Suprapubic skin (tissue), 4 donors: ENCODE measurements at regions not wholly inside any gene's neighbourhood (a gene's known extent, or its start where the extent isn't known, plus 50 kb on each side); places are given as distances from the start of the nearest gene placed in this dataset.

Experiments used
- DNase-seq, 2 donors: peaks; one replicate each; pipeline ENCODE4 v3.0.0-alpha.2; 2019; ENCODE audit warnings: low spot score in 2 of 2
- H3K27ac ChIP-seq: fragments of 200-600 bp; sonication (generic); one replicate; pipeline ENCODE4 v1.5.1; 2019
- H3K27me3 ChIP-seq: fragments of 200-600 bp; sonication (generic); one replicate; pipeline ENCODE4 v1.5.1; 2019
- H3K36me3 ChIP-seq: fragments of 200-600 bp; sonication (generic); one replicate; pipeline ENCODE4 v1.5.1; 2019
- H3K4me1 ChIP-seq: fragments of 200-600 bp; sonication (generic); one replicate; pipeline ENCODE4 v1.5.1; 2019
- H3K4me3 ChIP-seq: fragments of 200-600 bp; sonication (generic); one replicate; pipeline ENCODE4 v1.5.1; 2019; ENCODE audit warnings: mild to moderate bottlenecking
- H3K9me3 ChIP-seq: fragments of 200-600 bp; sonication (generic); one replicate; pipeline ENCODE4 v1.5.1; 2019
- EP300 ChIP-seq: sonication (generic); formaldehyde crosslinking; IDR thresholded peaks from one replicate; pipeline ENCODE4 v1.6.1; 2017; ENCODE audit warnings: antibody characterized with exemption
- POLR2A ChIP-seq, 2 donors: fragments of 450-650 bp; IDR thresholded peaks; one replicate each; pipeline ENCODE4 v1.6.1; 2017; ENCODE audit warnings: antibody characterized with exemption in 2 of 2, mild to moderate bottlenecking in 2 of 2, moderate library complexity in 2 of 2
- POLR2AphosphoS5 ChIP-seq, 3 donors: sonication (generic); formaldehyde crosslinking; IDR thresholded peaks; one replicate each; pipeline ENCODE4 v1.6.1; 2017; ENCODE audit warnings: antibody characterized with exemption in 3 of 3
- WGBS: methylation state at CpG from one replicate; pipeline ENCODE4 v1.1.5; 2018; 5-methylcytosine and 5-hydroxymethylcytosine counted together
- TF ChIP-seq, protein P1 (sequence below), 2 donors: fragments of 200-600 bp in 1 of 2; fragments of 450-650 bp in 1 of 2; sonication (generic) in 1 of 2; IDR thresholded peaks; one replicate each; pipeline ENCODE4 v1.5.1; 2016 to 2019; ENCODE audit warnings: antibody characterized with exemption in 2 of 2, mild to moderate bottlenecking in 1 of 2, moderate library complexity in 1 of 2

DNA sequence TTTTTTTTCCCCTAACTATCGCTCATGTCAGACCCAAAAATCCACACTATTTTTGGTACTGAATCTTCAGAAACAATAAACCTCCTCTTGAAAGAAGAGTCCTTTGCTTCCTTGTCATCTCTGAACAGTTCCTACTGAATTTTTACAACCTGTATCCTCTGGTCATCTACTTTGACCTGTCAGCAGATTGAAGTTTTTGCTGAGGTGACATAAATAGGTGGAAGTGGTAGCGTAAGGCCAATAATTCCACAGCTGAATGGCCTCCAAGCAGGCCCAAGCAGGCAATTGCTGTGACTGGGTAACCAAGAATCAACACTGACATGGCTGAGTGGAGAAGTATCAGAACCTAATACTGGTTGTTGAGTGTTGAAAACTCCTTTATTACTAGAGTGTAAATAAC, 117.4 kb upstream of the MAGI2 start:
- 96% methylated on average over 2 of the region's 2 CpGs for WGBS
- Histone ChIP-seq H3K27ac (no peak overlapping the region), H3K4me1 (no peaks in the 10 kb centered on the region), H3K36me3 (no peaks in the 10 kb centered on the region), H3K27me3 (no peaks in the 10 kb centered on the region), H3K4me3 (no peak overlapping the region), H3K9me3 (no peaks in the 10 kb centered on the region)
- TF ChIP-seq, protein P1, sequence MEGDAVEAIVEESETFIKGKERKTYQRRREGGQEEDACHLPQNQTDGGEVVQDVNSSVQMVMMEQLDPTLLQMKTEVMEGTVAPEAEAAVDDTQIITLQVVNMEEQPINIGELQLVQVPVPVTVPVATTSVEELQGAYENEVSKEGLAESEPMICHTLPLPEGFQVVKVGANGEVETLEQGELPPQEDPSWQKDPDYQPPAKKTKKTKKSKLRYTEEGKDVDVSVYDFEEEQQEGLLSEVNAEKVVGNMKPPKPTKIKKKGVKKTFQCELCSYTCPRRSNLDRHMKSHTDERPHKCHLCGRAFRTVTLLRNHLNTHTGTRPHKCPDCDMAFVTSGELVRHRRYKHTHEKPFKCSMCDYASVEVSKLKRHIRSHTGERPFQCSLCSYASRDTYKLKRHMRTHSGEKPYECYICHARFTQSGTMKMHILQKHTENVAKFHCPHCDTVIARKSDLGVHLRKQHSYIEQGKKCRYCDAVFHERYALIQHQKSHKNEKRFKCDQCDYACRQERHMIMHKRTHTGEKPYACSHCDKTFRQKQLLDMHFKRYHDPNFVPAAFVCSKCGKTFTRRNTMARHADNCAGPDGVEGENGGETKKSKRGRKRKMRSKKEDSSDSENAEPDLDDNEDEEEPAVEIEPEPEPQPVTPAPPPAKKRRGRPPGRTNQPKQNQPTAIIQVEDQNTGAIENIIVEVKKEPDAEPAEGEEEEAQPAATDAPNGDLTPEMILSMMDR (IDR thresholded peaks at IDR 0.05), result no peak
- no peak for TF ChIP-seq EP300
- no peak for TF ChIP-seq POLR2AphosphoS5 (IDR thresholded peaks at IDR 0.05)
- no peak for TF ChIP-seq POLR2A (IDR thresholded peaks at IDR 0.05)
- no peak for DNase-seq

DNA sequence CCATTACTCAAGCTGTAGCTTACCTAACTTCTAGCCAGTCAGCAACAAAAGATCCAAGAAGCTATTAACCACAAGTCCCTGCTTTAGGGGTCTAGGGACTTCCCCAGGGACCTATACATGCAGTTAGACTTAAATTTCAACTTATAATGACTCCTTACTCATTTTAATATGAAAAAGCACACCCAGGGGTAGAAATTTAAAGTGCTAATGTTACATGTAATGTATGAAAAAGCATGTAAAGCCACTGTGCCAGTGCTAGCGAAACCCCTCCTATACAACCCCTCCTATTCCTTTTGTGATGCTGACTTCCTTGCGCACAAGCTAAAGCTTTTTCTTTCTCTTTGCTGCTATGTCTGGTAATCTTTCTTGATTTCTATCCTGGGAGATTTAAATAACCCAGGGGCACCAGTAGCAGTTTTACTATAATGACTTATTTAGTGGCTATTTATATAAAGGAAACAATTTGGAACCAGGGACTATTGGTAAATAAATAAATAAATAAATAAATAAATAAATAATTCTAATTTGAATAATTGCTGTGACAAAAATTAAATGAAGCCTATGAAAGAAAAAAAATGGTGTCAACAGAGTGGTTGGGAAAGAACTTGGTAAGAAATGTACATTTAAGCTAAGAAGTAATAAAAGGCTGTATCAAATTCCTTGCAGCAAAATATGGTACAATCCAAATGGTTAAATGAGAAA, 110.5 kb upstream of the MAGI2 start:
- WGBS, result 91% methylated on average over 2 of the region's 2 CpGs
- TF ChIP-seq EP300 (no peak), POLR2A (IDR thresholded peaks at IDR 0.05) (no peak), POLR2AphosphoS5 (IDR thresholded peaks at IDR 0.05) (no peak)
- TF ChIP-seq, protein P1 (IDR thresholded peaks at IDR 0.05), result no peak
- H3K4me1 ChIP-seq, result no peaks in the 10 kb centered on the region
- H3K36me3 ChIP-seq, result no peaks in the 10 kb centered on the region
- H3K9me3 ChIP-seq, result no peaks in the 10 kb centered on the region
- H3K27me3 ChIP-seq, result no peaks in the 10 kb centered on the region
- H3K27ac ChIP-seq, result no peak overlapping the region
- DNase-seq, result no peak
- H3K4me3 ChIP-seq, result no peak overlapping the region

DNA sequence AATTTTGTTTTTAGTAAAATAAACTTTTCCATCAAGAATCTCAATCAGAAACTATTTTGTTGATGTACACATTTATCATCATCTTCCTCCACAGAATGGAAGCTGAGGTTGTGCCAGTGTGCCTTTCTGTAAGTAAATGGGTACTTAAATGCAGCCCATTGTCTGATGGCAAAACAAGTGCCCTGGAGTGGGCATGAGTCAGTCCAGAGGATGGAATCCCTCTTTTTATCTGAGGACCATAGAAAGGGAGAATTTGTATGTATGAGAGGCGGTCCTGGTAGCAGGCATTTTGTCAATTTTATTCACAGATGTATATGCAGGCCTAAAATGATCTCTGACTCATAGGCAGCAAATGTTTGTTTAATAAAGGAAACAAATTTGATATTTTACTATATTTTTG, 102.1 kb upstream of the MAGI2 start:
- H3K27ac ChIP-seq, result no peak overlapping the region
- H3K27me3 ChIP-seq, result no peaks in the 10 kb centered on the region
- no peak for DNase-seq
- no peaks in the 10 kb centered on the region for H3K9me3 ChIP-seq
- H3K4me1 ChIP-seq, result no peaks in the 10 kb centered on the region
- H3K36me3 ChIP-seq, result no peaks in the 10 kb centered on the region
- no peak for TF ChIP-seq POLR2AphosphoS5 (IDR thresholded peaks at IDR 0.05)
- no peak overlapping the region for H3K4me3 ChIP-seq
- WGBS, result 98% methylated on average over 1 of the region's 1 CpG

DNA sequence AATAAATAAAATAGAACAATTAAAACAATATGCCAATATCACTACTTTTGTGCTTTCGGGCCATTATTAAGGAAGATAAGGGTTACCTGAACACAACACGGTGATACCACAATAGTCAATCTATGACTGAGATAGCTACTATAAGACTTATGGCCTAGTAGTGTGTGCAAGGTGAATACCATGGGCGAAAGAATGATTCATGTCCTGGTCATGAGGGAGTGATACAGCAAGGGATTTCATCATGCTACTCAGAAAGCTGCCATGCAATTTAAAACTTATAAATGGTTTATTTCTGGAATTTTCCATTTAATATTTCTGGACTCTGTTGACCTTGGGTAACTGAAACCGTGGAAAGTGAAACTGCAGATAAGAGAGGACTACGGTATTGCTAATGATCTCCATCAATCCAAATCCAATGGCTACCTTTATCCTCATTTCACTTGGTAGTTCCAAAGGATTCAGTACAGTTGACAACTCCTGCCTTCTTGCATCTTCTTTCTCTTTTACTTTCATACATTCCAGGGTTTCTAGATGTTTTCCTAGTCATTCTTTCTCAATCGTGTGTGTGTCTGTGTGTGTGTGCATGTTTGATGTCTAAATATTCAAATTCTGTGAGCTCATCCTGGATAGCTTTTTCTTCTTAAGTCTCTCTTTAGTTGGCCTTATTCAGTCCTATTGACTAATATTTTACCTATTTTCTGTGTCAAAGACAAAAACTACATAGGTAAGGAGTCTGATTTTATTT, 100.5 kb upstream of the MAGI2 start:
- no peak overlapping the region for H3K4me3 ChIP-seq
- no peaks in the 10 kb centered on the region for H3K27me3 ChIP-seq
- no peak overlapping the region for H3K27ac ChIP-seq
- TF ChIP-seq POLR2AphosphoS5 (IDR thresholded peaks at IDR 0.05), result no peak
- no peak for TF ChIP-seq POLR2A (IDR thresholded peaks at IDR 0.05)
- no peak for TF ChIP-seq EP300
- TF ChIP-seq, protein P1 (IDR thresholded peaks at IDR 0.05), result no peak
- H3K36me3 ChIP-seq, result no peaks in the 10 kb centered on the region
- 91% methylated on average over 6 of the region's 6 CpGs for WGBS
- no peaks in the 10 kb centered on the region for H3K9me3 ChIP-seq
- H3K4me1 ChIP-seq, result no peaks in the 10 kb centered on the region
- DNase-seq, result no peak

DNA sequence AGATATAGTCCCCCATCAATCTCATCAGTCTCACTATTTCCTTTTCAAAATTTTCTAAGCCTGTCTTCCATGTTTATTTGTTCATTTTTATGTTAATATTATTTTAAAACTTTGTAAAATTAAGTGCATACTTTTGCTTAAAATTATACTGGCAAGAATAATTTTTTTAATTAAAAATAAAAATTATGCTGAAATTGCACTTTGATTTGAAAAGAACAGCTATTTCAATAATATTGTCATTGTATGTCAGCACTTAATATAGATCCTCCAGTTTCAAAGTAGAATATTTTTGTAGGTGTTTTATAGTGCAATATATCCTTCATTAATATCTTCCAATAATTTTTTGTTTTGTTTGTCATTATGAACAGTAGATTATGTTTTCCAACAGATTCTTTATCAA, 99.0 kb upstream of the MAGI2 start:
- H3K4me1 ChIP-seq, result no peaks in the 10 kb centered on the region
- H3K9me3 ChIP-seq, result no peaks in the 10 kb centered on the region
- TF ChIP-seq POLR2A (IDR thresholded peaks at IDR 0.05) (no peak), POLR2AphosphoS5 (IDR thresholded peaks at IDR 0.05) (no peak), EP300 (no peak)
- TF ChIP-seq, protein P1 (IDR thresholded peaks at IDR 0.05), result no peak
- H3K36me3 ChIP-seq, result no peaks in the 10 kb centered on the region
- no peak for DNase-seq
- no peaks in the 10 kb centered on the region for H3K27me3 ChIP-seq
- H3K4me3 ChIP-seq, result no peak overlapping the region
- no peak overlapping the region for H3K27ac ChIP-seq
